A549 (cell line): ENCODE measurements at regions not wholly inside any gene's neighbourhood (a gene's known extent, or its start where the extent isn't known, plus 50 kb on each side); places are given as distances from the start of the nearest gene placed in this dataset.

Source experiments
- ATAC-seq, 2 experiments: fragments of 200-7000 bp in 1 of 2; fragments of >200 bp in 1 of 2; cut with Nextera tagmentation in 1 of 2; cut with Tn5 transposase in 1 of 2; 3 replicates each; pipeline versions ENCODE4 v1.8.0 to v1.9.1; 2018 to 2020; ENCODE audit warnings: mild to moderate bottlenecking in 1 of 2, moderate library complexity in 1 of 2
- CTCF ChIA-PET: fragments of 300-600 bp; sonication (Branson Sonifier 250); formaldehyde crosslinking; extraction: SDS; loops from one replicate; lab custom pipeline; 2021; ENCODE audit warnings: antibody characterized with exemption, inconsistent platforms; lab: Yijun Ruan, JAX
- POLR2A ChIA-PET: fragments of 350-600 bp; formaldehyde crosslinking; extraction: SDS; loops from one replicate; lab custom pipeline; 2021; ENCODE audit warnings: antibody characterized with exemption, inconsistent platforms; lab: Yijun Ruan, JAX
- DNase-seq, 2 experiments: peaks; one replicate each; pipeline versions ENCODE4 v3.0.0 to v3.0.0-alpha.2; 2011 to 2016; ENCODE audit warnings: low read depth in 1 of 2, low spot score in 1 of 2
- FAIRE-seq: peaks from 2 replicates; lab custom pipeline; 2011; peaks lifted over from hg19 to GRCh38; lab: Jason Lieb, UNC
- H3K27ac ChIP-seq, 2 experiments: fragments of >200 bp; sonication (Bioruptor Twin); formaldehyde crosslinking; 3 replicates each; pipeline ENCODE4 v1.5.1; 2016 to 2017
- H3K4me1 ChIP-seq: fragments of >200 bp; sonication (Bioruptor Twin); formaldehyde crosslinking; 3 replicates; pipeline ENCODE4 v1.6.1; 2016
- H3K4me2 ChIP-seq: fragments of >200 bp; sonication (Bioruptor Twin); formaldehyde crosslinking; 3 replicates; pipeline ENCODE4 v1.6.1; 2016
- H3K4me3 ChIP-seq: fragments of >200 bp; sonication (Bioruptor Twin); formaldehyde crosslinking; 3 replicates; pipeline ENCODE4 v1.5.1; 2016
- H3K9me3 ChIP-seq: fragments of >200 bp; sonication (Bioruptor Twin); formaldehyde crosslinking; 3 replicates; pipeline ENCODE4 v1.6.1; 2016
- CBX2 ChIP-seq: fragments of 200-600 bp; sonication (generic); IDR thresholded peaks from 2 replicates; pipeline ENCODE4 v1.6.1; 2016; ENCODE audit warnings: low read depth, mild to moderate bottlenecking, borderline replicate concordance
- CBX8 ChIP-seq: fragments of 200-600 bp; sonication (generic); IDR thresholded peaks from 2 replicates; pipeline ENCODE4 v1.6.1; 2016
- CEBPB ChIP-seq, 2 experiments: fragments of >200 bp in 1 of 2; sonication (Bioruptor Twin) in 1 of 2; formaldehyde crosslinking in 1 of 2; IDR thresholded peaks; 2 replicates each; pipeline ENCODE4 v1.6.1; 2012 to 2016
- CHD2 ChIP-seq: fragments of 150-350 bp; IDR thresholded peaks from 2 replicates; pipeline ENCODE4 v1.6.1; 2014; ENCODE audit warnings: low read length; ENCODE audit not compliant: partially characterized antibody
- EP300 ChIP-seq, 2 experiments: fragments of >200 bp; sonication (Bioruptor Twin); formaldehyde crosslinking; IDR thresholded peaks; 2 replicates in 1 of 2; 3 replicates in 1 of 2; pipeline ENCODE4 v1.6.1; 2016 to 2017
- ESRRA ChIP-seq: fragments of 150-350 bp; IDR thresholded peaks from 2 replicates; pipeline ENCODE4 v1.6.1; 2014; ENCODE audit warnings: mild to moderate bottlenecking, low read length, borderline replicate concordance
- FOSB ChIP-seq: fragments of 250-450 bp; sonication (Bioruptor Pico); IDR thresholded peaks from 2 replicates; pipeline ENCODE4 v1.5.0; 2020; ENCODE audit warnings: mild to moderate bottlenecking, moderate library complexity
- FOXS1 ChIP-seq: fragments of 250-450 bp; sonication (Bioruptor Pico); IDR thresholded peaks from 2 replicates; pipeline ENCODE4 v1.5.0; 2020; ENCODE audit warnings: mild to moderate bottlenecking, moderate library complexity
- GATA3 ChIP-seq: IDR thresholded peaks from 2 replicates; pipeline ENCODE4 v1.6.1; 2012; ENCODE audit warnings: borderline replicate concordance
- HOXA7 ChIP-seq: fragments of 250-450 bp; sonication (Bioruptor Pico); IDR thresholded peaks from 2 replicates; pipeline ENCODE4 v1.5.0; 2020; ENCODE audit warnings: mild to moderate bottlenecking, moderate library complexity
- HOXB13 ChIP-seq: fragments of 250-450 bp; sonication (Bioruptor Pico); IDR thresholded peaks from 2 replicates; pipeline ENCODE4 v1.5.0; 2020; ENCODE audit warnings: low read depth, mild to moderate bottlenecking, moderate library complexity
- HOXB5 ChIP-seq: fragments of 250-450 bp; sonication (Bioruptor Pico); IDR thresholded peaks from 2 replicates; pipeline ENCODE4 v1.5.0; 2020; ENCODE audit warnings: mild to moderate bottlenecking, moderate library complexity
- JUN ChIP-seq, 2 experiments: fragments of >200 bp; sonication (Bioruptor Twin); formaldehyde crosslinking; IDR thresholded peaks; 2 replicates in 1 of 2; 3 replicates in 1 of 2; pipeline ENCODE4 v1.6.1; 2016 to 2017
- JUNB ChIP-seq: fragments of >200 bp; sonication (Bioruptor Twin); formaldehyde crosslinking; IDR thresholded peaks from 2 replicates; pipeline ENCODE4 v1.6.1; 2016
- MYC ChIP-seq: IDR thresholded peaks from 2 replicates; pipeline ENCODE4 v1.6.1; 2012; ENCODE audit warnings: mild to moderate bottlenecking, inconsistent platforms, low read length, improper control_type of control experiment, borderline replicate concordance
- NFE2L2 ChIP-seq: fragments of 150-350 bp; conservative IDR thresholded peaks from 2 replicates; pipeline ENCODE4 v1.6.1; 2014; ENCODE audit warnings: low read length
- NR3C1 ChIP-seq: fragments of >200 bp; sonication (Bioruptor Twin); formaldehyde crosslinking; IDR thresholded peaks from 3 replicates; pipeline ENCODE4 v1.6.1; 2017
- PHF8 ChIP-seq: fragments of 200-600 bp; sonication (generic); IDR thresholded peaks from 2 replicates; pipeline ENCODE4 v1.6.1; 2016; ENCODE audit warnings: low read depth, mild to moderate bottlenecking, antibody characterized with exemption, moderate library complexity, borderline replicate concordance
- POLR2A ChIP-seq: IDR thresholded peaks from 2 replicates; pipeline ENCODE4 v1.6.1; 2012; ENCODE audit warnings: mild to moderate bottlenecking, low read length
- RCOR1 ChIP-seq: fragments of 150-350 bp; IDR thresholded peaks from 2 replicates; pipeline ENCODE4 v1.6.1; 2014; ENCODE audit warnings: antibody characterized with exemption, low read length, low read depth
- RNF2 ChIP-seq: fragments of 200-600 bp; sonication (generic); IDR thresholded peaks from 2 replicates; pipeline ENCODE4 v1.6.1; 2016; ENCODE audit warnings: low read depth, mild to moderate bottlenecking, antibody characterized with exemption, moderate library complexity, borderline replicate concordance
- TP53 ChIP-seq: fragments of 250-450 bp; sonication (Bioruptor Pico); IDR thresholded peaks from 2 replicates; pipeline ENCODE4 v1.5.0; 2021; ENCODE audit warnings: mild to moderate bottlenecking, moderate library complexity
- ZC3H11A ChIP-seq: fragments of 450-650 bp; IDR thresholded peaks from 2 replicates; pipeline ENCODE4 v1.6.1; 2014; ENCODE audit warnings: antibody characterized with exemption, mild to moderate bottlenecking
- ZFP36 ChIP-seq: fragments of 450-650 bp; IDR thresholded peaks from 2 replicates; pipeline ENCODE4 v1.6.1; 2014; ENCODE audit warnings: borderline replicate concordance; ENCODE audit not compliant: partially characterized antibody
- ZSCAN20 ChIP-seq: fragments of 250-450 bp; sonication (Bioruptor Pico); IDR thresholded peaks from 2 replicates; pipeline ENCODE4 v1.8.0; 2022; ENCODE audit warnings: mild to moderate bottlenecking, moderate library complexity
- WGBS: methylation state at CpG from one replicate; pipeline ENCODE4 v1.1.6; 2017; ENCODE audit errors: missing lambda C conversion rate; 5-methylcytosine and 5-hydroxymethylcytosine counted together
- TF ChIP-seq, protein P1 (sequence below): fragments of >200 bp; sonication (Bioruptor Twin); formaldehyde crosslinking; IDR thresholded peaks from 3 replicates; pipeline ENCODE4 v1.5.1; 2016
- TF ChIP-seq, protein P2 (sequence below): fragments of 250-450 bp; sonication (Bioruptor Pico); IDR thresholded peaks from 2 replicates; pipeline ENCODE4 v1.5.0; 2020; ENCODE audit warnings: low read depth, mild to moderate bottlenecking, moderate library complexity
- TF ChIP-seq, protein P3 (sequence below): fragments of >200 bp; sonication (Bioruptor Twin); formaldehyde crosslinking; IDR thresholded peaks from 2 replicates; pipeline ENCODE4 v1.6.1; 2016
- TF ChIP-seq, protein P4 (sequence below): fragments of 250-450 bp; sonication (Bioruptor Pico); IDR thresholded peaks from 2 replicates; pipeline ENCODE4 v1.5.0; 2021; ENCODE audit warnings: mild to moderate bottlenecking, moderate library complexity, borderline replicate concordance

DNA sequence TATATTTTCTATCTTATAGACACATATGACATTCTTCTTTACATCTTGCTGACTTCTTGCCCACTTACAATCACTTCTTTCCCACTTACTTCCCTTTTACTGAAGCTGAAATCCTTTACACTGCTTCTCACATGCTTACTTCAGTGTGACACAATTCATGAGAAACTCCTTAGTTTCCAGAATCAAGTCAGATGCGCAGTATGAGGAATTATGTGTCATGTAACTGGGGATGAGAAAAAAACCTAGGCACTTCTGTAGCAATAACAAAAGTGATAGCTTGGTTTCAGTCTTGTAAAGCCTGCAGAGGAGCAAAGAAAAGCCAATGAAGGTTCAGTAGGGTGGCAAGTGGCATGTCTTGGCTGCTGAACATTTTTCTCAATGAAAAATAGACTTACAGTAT, 566.2 kb upstream of the RGS18 start:
- no peaks in the 10 kb centered on the region for H3K9me3 ChIP-seq
- 62% methylated on average over 1 of the region's 1 CpG for WGBS
- no peak for TF ChIP-seq ZFP36
- TF ChIP-seq, protein P1, sequence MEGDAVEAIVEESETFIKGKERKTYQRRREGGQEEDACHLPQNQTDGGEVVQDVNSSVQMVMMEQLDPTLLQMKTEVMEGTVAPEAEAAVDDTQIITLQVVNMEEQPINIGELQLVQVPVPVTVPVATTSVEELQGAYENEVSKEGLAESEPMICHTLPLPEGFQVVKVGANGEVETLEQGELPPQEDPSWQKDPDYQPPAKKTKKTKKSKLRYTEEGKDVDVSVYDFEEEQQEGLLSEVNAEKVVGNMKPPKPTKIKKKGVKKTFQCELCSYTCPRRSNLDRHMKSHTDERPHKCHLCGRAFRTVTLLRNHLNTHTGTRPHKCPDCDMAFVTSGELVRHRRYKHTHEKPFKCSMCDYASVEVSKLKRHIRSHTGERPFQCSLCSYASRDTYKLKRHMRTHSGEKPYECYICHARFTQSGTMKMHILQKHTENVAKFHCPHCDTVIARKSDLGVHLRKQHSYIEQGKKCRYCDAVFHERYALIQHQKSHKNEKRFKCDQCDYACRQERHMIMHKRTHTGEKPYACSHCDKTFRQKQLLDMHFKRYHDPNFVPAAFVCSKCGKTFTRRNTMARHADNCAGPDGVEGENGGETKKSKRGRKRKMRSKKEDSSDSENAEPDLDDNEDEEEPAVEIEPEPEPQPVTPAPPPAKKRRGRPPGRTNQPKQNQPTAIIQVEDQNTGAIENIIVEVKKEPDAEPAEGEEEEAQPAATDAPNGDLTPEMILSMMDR, result no peak
- H3K4me2 ChIP-seq, result no peak overlapping the region
- ATAC-seq, result no peak
- no peak for FAIRE-seq
- ChIA-PET POLR2A (no interaction called here), CTCF (no interaction called here)
- H3K4me3 ChIP-seq, result no peak overlapping the region
- H3K4me1 ChIP-seq, result no peaks in the 10 kb centered on the region
- DNase-seq, result no peak
- no peak overlapping the region for H3K27ac ChIP-seq

DNA sequence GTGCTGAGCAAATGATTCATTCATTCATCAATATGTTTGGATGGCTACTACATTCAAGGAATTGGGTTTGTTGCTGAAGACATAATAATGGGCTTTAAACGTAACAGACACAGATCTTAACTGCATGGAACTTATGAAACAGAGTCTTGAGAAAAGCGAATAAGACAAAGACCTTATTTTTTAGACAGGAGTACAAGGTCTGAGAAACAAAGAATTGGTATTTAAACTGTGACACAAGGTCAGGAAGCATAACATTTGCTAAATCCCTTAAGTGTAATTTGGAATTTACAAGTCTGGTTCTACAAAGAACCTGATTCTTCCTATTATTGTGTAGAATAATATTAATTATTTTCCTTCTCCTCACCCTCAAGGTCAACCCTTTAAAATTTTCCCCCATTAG, 565.4 kb upstream of the RGS18 start:
- FAIRE-seq, result no peak
- no peak for DNase-seq
- Histone ChIP-seq H3K27ac (no peak overlapping the region), H3K4me1 (no peaks in the 10 kb centered on the region), H3K9me3 (no peaks in the 10 kb centered on the region), H3K4me2 (no peak overlapping the region), H3K4me3 (no peak overlapping the region)
- ATAC-seq, result no peak
- ChIA-PET CTCF (no interaction called here), POLR2A (no interaction called here)
- WGBS, result 43% methylated on average over 2 of the region's 2 CpGs
- TF ChIP-seq JUNB, result no peak
- no peak for TF ChIP-seq HOXB13 (CRISPR knock-in tag)
- TF ChIP-seq, protein P2, sequence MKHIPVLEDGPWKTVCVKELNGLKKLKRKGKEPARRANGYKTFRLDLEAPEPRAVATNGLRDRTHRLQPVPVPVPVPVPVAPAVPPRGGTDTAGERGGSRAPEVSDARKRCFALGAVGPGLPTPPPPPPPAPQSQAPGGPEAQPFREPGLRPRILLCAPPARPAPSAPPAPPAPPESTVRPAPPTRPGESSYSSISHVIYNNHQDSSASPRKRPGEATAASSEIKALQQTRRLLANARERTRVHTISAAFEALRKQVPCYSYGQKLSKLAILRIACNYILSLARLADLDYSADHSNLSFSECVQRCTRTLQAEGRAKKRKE (CRISPR knock-in tag), result no peak
- TF ChIP-seq JUN (IDR thresholded peaks at IDR 0.05), result no peak

DNA sequence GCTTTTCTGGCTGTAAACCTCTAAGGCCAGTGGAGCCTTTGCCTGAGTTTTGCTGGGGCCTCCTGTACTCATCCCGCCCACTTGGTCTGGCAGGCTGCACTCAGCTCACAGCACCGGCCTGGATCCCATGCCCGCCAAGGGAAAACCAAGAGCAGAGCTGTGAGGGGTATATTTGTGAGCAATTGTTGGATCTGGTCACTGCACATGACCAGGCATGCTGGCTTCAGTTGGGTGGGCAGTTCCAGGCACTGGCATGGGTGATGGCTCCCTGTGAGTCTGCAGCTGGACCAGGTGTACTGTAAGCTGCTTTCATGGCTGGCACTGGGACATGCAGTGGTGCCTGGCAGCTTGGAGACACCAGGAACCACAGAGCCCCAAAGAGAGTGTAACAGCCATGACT, 563.1 kb upstream of the RGS18 start:
- no peak overlapping the region for H3K4me3 ChIP-seq
- no peak for DNase-seq
- no peak for ATAC-seq
- 87% methylated on average over 3 of the region's 3 CpGs for WGBS
- CTCF ChIA-PET, result no interaction called here
- H3K27ac ChIP-seq, result no peak overlapping the region
- FAIRE-seq, result no peak
- no peaks in the 10 kb centered on the region for H3K9me3 ChIP-seq
- POLR2A ChIA-PET, result no interaction called here
- H3K4me2 ChIP-seq, result no peak overlapping the region
- H3K4me1 ChIP-seq, result no peaks in the 10 kb centered on the region
- TF ChIP-seq HOXB5 (CRISPR knock-in tag), result no peak
- no peak for TF ChIP-seq CBX2
- TF ChIP-seq FOSB (CRISPR knock-in tag), result no peak
- no peak for TF ChIP-seq FOXS1 (CRISPR knock-in tag)
- no peak for TF ChIP-seq ZSCAN20 (CRISPR knock-in tag)
- TF ChIP-seq MYC, result no peak
- no peak for TF ChIP-seq CBX8
- no peak for TF ChIP-seq JUNB
- no peak for TF ChIP-seq POLR2A
- TF ChIP-seq HOXA7, result no peak
- no peak for TF ChIP-seq HOXB13 (CRISPR knock-in tag)

DNA sequence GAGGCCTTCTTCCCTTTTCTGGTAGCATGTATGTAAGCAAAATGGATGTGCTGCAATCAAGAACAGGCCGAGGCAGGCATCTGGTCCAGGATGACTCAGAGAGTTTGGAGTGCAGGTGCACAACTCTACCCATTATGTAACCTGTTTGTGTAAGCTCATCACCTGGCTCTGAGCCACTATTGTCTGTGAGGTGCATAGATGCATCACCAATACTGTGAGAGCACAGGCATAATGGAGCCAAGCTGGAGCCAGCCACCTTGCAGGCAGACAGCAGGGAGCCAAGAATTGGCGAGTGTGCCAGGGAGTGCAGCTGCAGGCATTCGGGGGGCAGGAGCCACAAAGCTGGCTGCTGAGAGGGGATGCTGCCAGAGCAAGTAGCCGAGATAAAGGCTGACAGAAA, 549.9 kb upstream of the RGS18 start:
- ATAC-seq, result peak in 1 of 2 experiments; percentile 64; a peak in 2 of 6 replicates
- H3K4me2 ChIP-seq, result no peak overlapping the region
- FAIRE-seq, result no peak
- POLR2A ChIA-PET, result no interaction called here
- H3K9me3 ChIP-seq, result no peaks in the 10 kb centered on the region
- DNase-seq, result peak in 1 of 2 experiments; percentile 47
- H3K4me1 ChIP-seq, result 0 out of 3 replicates have a peak, but pooled peaks cover 5% of the 10 kb centered on the region
- no peak overlapping the region for H3K4me3 ChIP-seq
- H3K27ac ChIP-seq, result no peak overlapping the region
- CTCF ChIA-PET, result no interaction called here
- TF ChIP-seq CEBPB (IDR thresholded peaks at IDR 0.05) (no peak), NFE2L2 (no peak), ZC3H11A (no peak), NR3C1 (no peak), JUN (IDR thresholded peaks at IDR 0.05) (no peak), GATA3 (no peak), RCOR1 (no peak), HOXB13 (CRISPR knock-in tag) (no peak), HOXB5 (CRISPR knock-in tag) (no peak), RNF2 (no peak), ZSCAN20 (CRISPR knock-in tag) (no peak), EP300 (IDR thresholded peaks at IDR 0.05) (no peak), HOXA7 (no peak), CHD2 (no peak), ESRRA (no peak), PHF8 (no peak), TP53 (CRISPR knock-in tag) (no peak)
- TF ChIP-seq, protein P3, sequence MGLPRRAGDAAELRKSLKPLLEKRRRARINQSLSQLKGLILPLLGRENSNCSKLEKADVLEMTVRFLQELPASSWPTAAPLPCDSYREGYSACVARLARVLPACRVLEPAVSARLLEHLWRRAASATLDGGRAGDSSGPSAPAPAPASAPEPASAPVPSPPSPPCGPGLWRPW, result no peak
- TF ChIP-seq, protein P4, sequence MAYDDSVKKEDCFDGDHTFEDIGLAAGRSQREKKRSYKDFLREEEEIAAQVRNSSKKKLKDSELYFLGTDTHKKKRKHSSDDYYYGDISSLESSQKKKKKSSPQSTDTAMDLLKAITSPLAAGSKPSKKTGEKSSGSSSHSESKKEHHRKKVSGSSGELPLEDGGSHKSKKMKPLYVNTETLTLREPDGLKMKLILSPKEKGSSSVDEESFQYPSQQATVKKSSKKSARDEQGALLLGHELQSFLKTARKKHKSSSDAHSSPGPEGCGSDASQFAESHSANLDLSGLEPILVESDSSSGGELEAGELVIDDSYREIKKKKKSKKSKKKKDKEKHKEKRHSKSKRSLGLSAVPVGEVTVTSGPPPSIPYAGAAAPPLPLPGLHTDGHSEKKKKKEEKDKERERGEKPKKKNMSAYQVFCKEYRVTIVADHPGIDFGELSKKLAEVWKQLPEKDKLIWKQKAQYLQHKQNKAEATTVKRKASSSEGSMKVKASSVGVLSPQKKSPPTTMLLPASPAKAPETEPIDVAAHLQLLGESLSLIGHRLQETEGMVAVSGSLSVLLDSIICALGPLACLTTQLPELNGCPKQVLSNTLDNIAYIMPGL, result no peak
- WGBS, result 39% methylated on average over 4 of the region's 4 CpGs
